B cell (primary cell): ENCODE measurements at regions not wholly inside any gene's neighbourhood (a gene's known extent, or its start where the extent isn't known, plus 50 kb on each side); places are given as distances from the start of the nearest gene placed in this dataset.

Experiments used
- ATAC-seq: fragments of 200-7000 bp; cut with Tn5 transposase; one replicate; pipeline ENCODE4 v1.10.0; 2021; ENCODE audit warnings: low read depth, mild to moderate bottlenecking, moderate number of reproducible peaks, moderate library complexity
- CTCF ChIA-PET: fragments of 350-600 bp; sonication (Branson Sonifier 250); formaldehyde crosslinking; loops from one replicate; lab custom pipeline; 2021; ENCODE audit warnings: antibody characterized with exemption, inconsistent platforms; lab: Charles Lee
- POLR2A ChIA-PET: fragments of 350-600 bp; sonication (Branson Sonifier 250); formaldehyde crosslinking; loops from one replicate; lab custom pipeline; 2021; ENCODE audit warnings: antibody characterized with exemption; lab: Charles Lee
- DNase-seq: peaks from one replicate; pipeline ENCODE4 v3.0.0; 2013
- H2AFZ ChIP-seq: 2 replicates; pipeline ENCODE4 v1.6.1; 2012; ENCODE audit warnings: mild to moderate bottlenecking, low read depth, low read length; ENCODE audit not compliant: insufficient read depth, poor library complexity, severe bottlenecking
- H3K27ac ChIP-seq, 2 donors: 1 replicate in 1 of 2; 2 replicates in 1 of 2; pipeline ENCODE4 v1.5.1; 2012 to 2013; ENCODE audit warnings: low read length in 2 of 2, mild to moderate bottlenecking in 2 of 2, moderate library complexity in 1 of 2
- H3K27me3 ChIP-seq, 4 experiments: fragments of 200-600 bp in 1 of 4; sonication (generic) in 1 of 4; replicated peaks in 1 of 4; 1 replicate in 2 of 4; 2 replicates in 2 of 4; pipeline versions ENCODE4 v1.6.1 to v1.7.0; 2013 to 2016; ENCODE audit warnings: low read length in 3 of 4, mild to moderate bottlenecking in 2 of 4, mixed read lengths in 1 of 4, moderate library complexity in 1 of 4; ENCODE audit not compliant: insufficient read depth in 4 of 4, control insufficient read depth in 3 of 4; ENCODE audit errors: control extremely low read depth in 1 of 4
- H3K36me3 ChIP-seq, 2 experiments: replicated peaks in 1 of 2; 1 replicate in 1 of 2; 2 replicates in 1 of 2; pipeline versions ENCODE4 v1.6.1 to v1.7.1; 2013; ENCODE audit warnings: low read length in 1 of 2; ENCODE audit not compliant: insufficient read depth in 2 of 2, control insufficient read depth in 1 of 2; ENCODE audit errors: control extremely low read depth in 1 of 2, extremely low read depth in 1 of 2
- H3K4me1 ChIP-seq, 2 donors: fragments of 200-600 bp in 1 of 2; sonication (generic) in 1 of 2; 1 replicate in 1 of 2; 2 replicates in 1 of 2; pipeline versions ENCODE4 v1.5.1 to v1.6.1; 2013 to 2017; ENCODE audit warnings: low read length in 2 of 2; ENCODE audit not compliant: control insufficient read depth in 2 of 2, insufficient read depth in 2 of 2
- H3K4me2 ChIP-seq: replicated peaks from 2 replicates; pipeline ENCODE3; 2012; ENCODE audit warnings: mild to moderate bottlenecking, low read depth, low read length; ENCODE audit not compliant: poor library complexity, severe bottlenecking
- H3K4me3 ChIP-seq, 5 experiments: fragments of 200-600 bp in 1 of 5; sonication (generic) in 1 of 5; 1 replicate in 3 of 5; 2 replicates in 2 of 5; pipeline versions ENCODE4 v1.5.1 to v1.7.0; 2011 to 2016; ENCODE audit warnings: low read length in 4 of 5, mild to moderate bottlenecking in 4 of 5, low read depth in 2 of 5, control low read depth in 1 of 5, moderate library complexity in 1 of 5; ENCODE audit not compliant: insufficient read depth in 1 of 5; ENCODE audit errors: control extremely low read depth in 1 of 5, extremely low read depth in 1 of 5
- H3K79me2 ChIP-seq: fragments of 200-600 bp; sonication (generic); one replicate; pipeline ENCODE4 v1.6.0; 2016; ENCODE audit warnings: low read length; ENCODE audit not compliant: control insufficient read depth, insufficient read depth
- H3K9ac ChIP-seq: fragments of 200-600 bp; sonication (generic); 2 replicates; pipeline ENCODE4 v1.6.1; 2017; ENCODE audit warnings: mild to moderate bottlenecking, low read length, moderate library complexity
- H3K9me3 ChIP-seq, 3 donors: one replicate each; pipeline versions ENCODE4 v1.6.1 to v1.7.1; 2013; ENCODE audit warnings: low read length in 2 of 3; ENCODE audit not compliant: control insufficient read depth in 2 of 3, insufficient read depth in 1 of 3; ENCODE audit errors: control extremely low read depth in 1 of 3
- H4K20me1 ChIP-seq: 2 replicates; pipeline ENCODE4 v1.6.0; 2012; ENCODE audit warnings: mild to moderate bottlenecking, low read length; ENCODE audit not compliant: insufficient read depth, control insufficient read depth, poor library complexity, severe bottlenecking
- H3K27ac Mint-ChIP-seq: one replicate; pipeline ENCODE4 v1.8.0; 2021; ENCODE audit warnings: mixed read lengths
- H3K27me3 Mint-ChIP-seq: one replicate; pipeline ENCODE4 v1.8.0; 2021; ENCODE audit warnings: mixed read lengths
- H3K4me1 Mint-ChIP-seq: one replicate; pipeline ENCODE4 v1.8.0; 2021; ENCODE audit warnings: mixed read lengths
- H3K4me3 Mint-ChIP-seq: one replicate; pipeline ENCODE4 v1.8.0; 2021; ENCODE audit warnings: mixed read lengths
- H3K9me3 Mint-ChIP-seq: one replicate; pipeline ENCODE4 v1.8.0; 2022; ENCODE audit warnings: mixed read lengths; ENCODE audit not compliant: insufficient read depth
- CTCF ChIP-seq: fragments of 200-600 bp; IDR thresholded peaks from one replicate; pipeline ENCODE4 v1.8.0; 2022; ENCODE audit warnings: antibody characterized with exemption, mild to moderate bottlenecking
- EZH2 ChIP-seq: IDR thresholded peaks from 2 replicates; pipeline ENCODE4 v1.6.1; 2012; ENCODE audit warnings: borderline replicate concordance, low read depth, mild to moderate bottlenecking, moderate library complexity, low read length; ENCODE audit not compliant: insufficient read depth, poor library complexity, severe bottlenecking
- WGBS: methylation state at CpG from one replicate; pipeline ENCODE4 v1.1.5; 2013; ENCODE audit warnings: missing lambda C conversion rate; ENCODE audit not compliant: insufficient coverage; 5-methylcytosine and 5-hydroxymethylcytosine counted together
- intact Hi-C: fragments of 100-400 bp; cut with micrococcal nuclease; formaldehyde crosslinking; loops from one replicate; pipeline ENCODE4 v1.10.0; 2022

DNA sequence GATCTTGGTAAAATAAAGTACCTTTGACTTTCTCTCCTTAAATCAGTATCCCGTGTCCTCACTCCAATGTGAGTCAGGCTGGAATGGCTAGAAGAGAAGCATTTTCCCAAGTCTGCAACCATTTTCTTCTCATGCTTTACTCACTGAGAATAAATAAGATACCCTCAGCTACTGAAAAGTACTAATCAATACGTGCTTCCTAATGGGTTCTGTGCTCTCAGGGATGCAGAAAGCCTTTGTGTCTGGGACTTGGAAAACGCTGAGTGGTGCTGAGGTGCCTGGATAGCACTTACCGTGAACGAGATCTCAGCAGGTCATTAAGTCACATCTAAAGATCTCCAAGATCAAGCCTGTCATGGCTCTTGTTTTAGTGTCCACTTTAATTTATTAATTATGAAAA is 672.3 kb upstream of the C16orf82 start:
- H3K4me3 Mint-ChIP-seq = no peak overlapping the region
- ATAC-seq (no peak), DNase-seq (no peak)
- Histone ChIP-seq H3K79me2 (no peaks in the 10 kb centered on the region), H4K20me1 (no peaks in the 10 kb centered on the region), H3K4me1 (no peaks in the 10 kb centered on the region), H3K4me2 (no peak overlapping the region), H3K27ac (no peak overlapping the region), H3K27me3 (no peaks in the 10 kb centered on the region), H3K9ac (no peak overlapping the region), H2AFZ (no peak overlapping the region), H3K4me3 (no peak overlapping the region), H3K9me3 (no peaks in the 10 kb centered on the region), H3K36me3 (no peaks in the 10 kb centered on the region)
- 33% methylated on average over 1 of the region's 5 CpGs for WGBS
- H3K9me3 Mint-ChIP-seq = peaks cover 3% of the 10 kb centered on the region
- no peaks in the 10 kb centered on the region for H3K27me3 Mint-ChIP-seq
- intact Hi-C loops = no loop called here
- TF ChIP-seq EZH2 (no peak), CTCF (no peak)
- no peaks in the 10 kb centered on the region for H3K4me1 Mint-ChIP-seq
- POLR2A ChIA-PET = no interaction called here
- CTCF ChIA-PET = no interaction called here
- no peak overlapping the region for H3K27ac Mint-ChIP-seq

- Histone ChIP-seq H3K4me1 (no peaks in the 10 kb centered on the region), H4K20me1 (no peaks in the 10 kb centered on the region), H2AFZ (no peak overlapping the region), H3K79me2 (no peaks in the 10 kb centered on the region), H3K27me3 (no peaks in the 10 kb centered on the region), H3K27ac (no peak overlapping the region), H3K9me3 (no peaks in the 10 kb centered on the region), H3K36me3 (no peaks in the 10 kb centered on the region), H3K9ac (no peak overlapping the region), H3K4me3 (no peak overlapping the region), H3K4me2 (no peak overlapping the region)
- H3K9me3 Mint-ChIP-seq = peaks cover 3% of the 10 kb centered on the region
- no peak for DNase-seq
- no peak overlapping the region for H3K4me3 Mint-ChIP-seq
- H3K4me1 Mint-ChIP-seq = no peaks in the 10 kb centered on the region
- intact Hi-C loops = no loop called here
- no peak for ATAC-seq
- WGBS = 91% methylated on average over 13 of the region's 13 CpGs
- no peaks in the 10 kb centered on the region for H3K27me3 Mint-ChIP-seq
- no peak overlapping the region for H3K27ac Mint-ChIP-seq
- TF ChIP-seq EZH2 = no peak
- no peak for TF ChIP-seq CTCF
- ChIA-PET CTCF (no interaction called here), POLR2A (no interaction called here)
These were observed 671.0 kb upstream of the C16orf82 start for GRCh38 chr16:26395700-26396099.
